GM12878 (cell line): ENCODE measurements at regions not wholly inside any gene's neighbourhood (a gene's known extent, or its start where the extent isn't known, plus 50 kb on each side); places are given as distances from the start of the nearest gene placed in this dataset.

Experiments
- BHLHE40 ChIP-seq, 2 experiments: fragments of 450-650 bp in 1 of 2; IDR thresholded peaks; 2 replicates each; pipeline ENCODE4 v1.6.1; 2011 to 2017; ENCODE audit warnings: low read depth in 2 of 2, borderline replicate concordance in 1 of 2, improper control_type of control experiment in 1 of 2, low read length in 1 of 2, mild to moderate bottlenecking in 1 of 2
- IKZF1 ChIP-seq: fragments of 450-650 bp; conservative IDR thresholded peaks from 2 replicates; pipeline ENCODE4 v1.6.1; 2017; ENCODE audit warnings: antibody characterized with exemption, mild to moderate bottlenecking
- MTA2 ChIP-seq: fragments of 450-650 bp; IDR thresholded peaks from 2 replicates; pipeline ENCODE4 v1.6.1; 2016; ENCODE audit warnings: low read depth, mild to moderate bottlenecking, moderate library complexity
- NRF1 ChIP-seq: conservative IDR thresholded peaks from 2 replicates; pipeline ENCODE4 v1.6.1; 2011; ENCODE audit warnings: mild to moderate bottlenecking, low read depth, low read length, improper control_type of control experiment
- PML ChIP-seq: IDR thresholded peaks from 2 replicates; pipeline ENCODE4 v1.6.1; 2012; ENCODE audit warnings: low read length, inconsistent platforms
- POU2F2 ChIP-seq: IDR thresholded peaks from 3 replicates; pipeline ENCODE4 v1.6.1; 2011; ENCODE audit warnings: low read depth, mild to moderate bottlenecking, low read length, borderline replicate concordance
- RELB ChIP-seq: fragments of 450-650 bp; IDR thresholded peaks from 2 replicates; pipeline ENCODE4 v1.6.1; 2017; ENCODE audit warnings: low read depth, mild to moderate bottlenecking, moderate library complexity
- SMAD5 ChIP-seq: IDR thresholded peaks from 2 replicates; pipeline ENCODE4 v1.6.1; 2016; ENCODE audit warnings: antibody characterized with exemption, low read depth
- SUZ12 ChIP-seq: fragments of 200-600 bp; sonication (generic); IDR thresholded peaks from one replicate; pipeline ENCODE4 v1.6.1; 2018; ENCODE audit warnings: antibody characterized with exemption, mild to moderate bottlenecking; ENCODE audit not compliant: unreplicated experiment
- TBL1XR1 ChIP-seq: IDR thresholded peaks from 2 replicates; pipeline ENCODE4 v1.6.1; 2012; ENCODE audit warnings: low read depth, low read length, improper control_type of control experiment
- TCF12 ChIP-seq: IDR thresholded peaks from 2 replicates; pipeline ENCODE4 v1.6.1; 2011; ENCODE audit warnings: low read depth, mild to moderate bottlenecking, low read length
- ZNF24 ChIP-seq: fragments of 450-650 bp; IDR thresholded peaks from 2 replicates; pipeline ENCODE4 v1.6.1; 2017; ENCODE audit warnings: antibody characterized with exemption, mild to moderate bottlenecking
- TF ChIP-seq, protein P1 (sequence below): IDR thresholded peaks from 2 replicates; pipeline ENCODE4 v1.6.1; 2012; ENCODE audit warnings: improper control_type of control experiment, low read depth, low read length; ENCODE audit not compliant: insufficient replicate concordance

GRCh38 chr16:47877166-47877565 lies 278.6 kb downstream of the ABCC12 start (continued):
- TF ChIP-seq, protein P1, sequence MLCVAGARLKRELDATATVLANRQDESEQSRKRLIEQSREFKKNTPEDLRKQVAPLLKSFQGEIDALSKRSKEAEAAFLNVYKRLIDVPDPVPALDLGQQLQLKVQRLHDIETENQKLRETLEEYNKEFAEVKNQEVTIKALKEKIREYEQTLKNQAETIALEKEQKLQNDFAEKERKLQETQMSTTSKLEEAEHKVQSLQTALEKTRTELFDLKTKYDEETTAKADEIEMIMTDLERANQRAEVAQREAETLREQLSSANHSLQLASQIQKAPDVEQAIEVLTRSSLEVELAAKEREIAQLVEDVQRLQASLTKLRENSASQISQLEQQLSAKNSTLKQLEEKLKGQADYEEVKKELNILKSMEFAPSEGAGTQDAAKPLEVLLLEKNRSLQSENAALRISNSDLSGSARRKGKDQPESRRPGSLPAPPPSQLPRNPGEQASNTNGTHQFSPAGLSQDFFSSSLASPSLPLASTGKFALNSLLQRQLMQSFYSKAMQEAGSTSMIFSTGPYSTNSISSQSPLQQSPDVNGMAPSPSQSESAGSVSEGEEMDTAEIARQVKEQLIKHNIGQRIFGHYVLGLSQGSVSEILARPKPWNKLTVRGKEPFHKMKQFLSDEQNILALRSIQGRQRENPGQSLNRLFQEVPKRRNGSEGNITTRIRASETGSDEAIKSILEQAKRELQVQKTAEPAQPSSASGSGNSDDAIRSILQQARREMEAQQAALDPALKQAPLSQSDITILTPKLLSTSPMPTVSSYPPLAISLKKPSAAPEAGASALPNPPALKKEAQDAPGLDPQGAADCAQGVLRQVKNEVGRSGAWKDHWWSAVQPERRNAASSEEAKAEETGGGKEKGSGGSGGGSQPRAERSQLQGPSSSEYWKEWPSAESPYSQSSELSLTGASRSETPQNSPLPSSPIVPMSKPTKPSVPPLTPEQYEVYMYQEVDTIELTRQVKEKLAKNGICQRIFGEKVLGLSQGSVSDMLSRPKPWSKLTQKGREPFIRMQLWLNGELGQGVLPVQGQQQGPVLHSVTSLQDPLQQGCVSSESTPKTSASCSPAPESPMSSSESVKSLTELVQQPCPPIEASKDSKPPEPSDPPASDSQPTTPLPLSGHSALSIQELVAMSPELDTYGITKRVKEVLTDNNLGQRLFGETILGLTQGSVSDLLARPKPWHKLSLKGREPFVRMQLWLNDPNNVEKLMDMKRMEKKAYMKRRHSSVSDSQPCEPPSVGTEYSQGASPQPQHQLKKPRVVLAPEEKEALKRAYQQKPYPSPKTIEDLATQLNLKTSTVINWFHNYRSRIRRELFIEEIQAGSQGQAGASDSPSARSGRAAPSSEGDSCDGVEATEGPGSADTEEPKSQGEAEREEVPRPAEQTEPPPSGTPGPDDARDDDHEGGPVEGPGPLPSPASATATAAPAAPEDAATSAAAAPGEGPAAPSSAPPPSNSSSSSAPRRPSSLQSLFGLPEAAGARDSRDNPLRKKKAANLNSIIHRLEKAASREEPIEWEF: no peak
- TF ChIP-seq SMAD5: no peak
- TF ChIP-seq SUZ12: no peak
- no peak for TF ChIP-seq IKZF1
- TF ChIP-seq ZNF24: no peak
- TF ChIP-seq MTA2: no peak
- no peak for TF ChIP-seq NRF1
- TF ChIP-seq BHLHE40 (IDR thresholded peaks at IDR 0.05; ENCODE audit: borderline replicate concordance in 1 of 2, low read depth in 2 of 2, low read length in 1 of 2): no peak
- TF ChIP-seq PML: no peak
- no peak for TF ChIP-seq TCF12
- TF ChIP-seq TBL1XR1: no peak
- TF ChIP-seq RELB: no peak
- no peak for TF ChIP-seq POU2F2
- TF ChIP-seq, all 136 proteins: peak for 0
